ENCODE measurements at regions not wholly inside any gene's neighbourhood (a gene's known extent, or its start where the extent isn't known, plus 50 kb on each side); places are given as distances from the start of the nearest gene placed in this dataset.

- Mint-ChIP-seq H3K4me1 (ENCODE audit: low read depth, unreplicated experiment) (peaks cover 8% of the 10 kb centered on the region), H3K36me3 (ENCODE audit: insufficient read depth, unreplicated experiment) (no peaks in the 10 kb centered on the region), H3K9me3 (ENCODE audit: unreplicated experiment) (peaks cover 26% of the 10 kb centered on the region), H3K27me3 (ENCODE audit: insufficient read depth, unreplicated experiment) (no peaks in the 10 kb centered on the region), H3K27ac (ENCODE audit: unreplicated experiment) (no peak overlapping the region), H3K4me3 (ENCODE audit: unreplicated experiment) (no peak overlapping the region)
- no peaks in the 10 kb centered on the region for H3K27me3 ChIP-seq (replicated peaks; ENCODE audit: control insufficient read depth, insufficient read depth, low read length)
- intact Hi-C loops (cut with micrococcal nuclease; ENCODE audit: unreplicated experiment), result loop anchor here (10.0 kb wide), 1 partner anchor 515 kb away; no protein-coding TSS in a partner anchor
- BruUV-seq (replicated peaks), result no TSS peak
- TF ChIP-seq CTCF (IDR thresholded peaks at IDR 0.05; ENCODE audit: insufficient read depth in 1 of 2, low read depth in 1 of 2, low read length in 1 of 2, severe bottlenecking in 1 of 2, unreplicated experiment in 1 of 2), result no peak
- H3K4me3 ChIP-seq (ENCODE audit: low read depth, low read length), result no peak overlapping the region
- CTCF ChIA-PET, result no interaction called here
- POLR2A ChIA-PET, result no interaction called here
- H3K9me3 ChIP-seq, result no peaks in the 10 kb centered on the region; the same call in 1 of the 2 replicates
- no peaks in the 10 kb centered on the region for H3K36me3 ChIP-seq (ENCODE audit: control insufficient read depth, insufficient read depth, low read length)
- no peak for DNase-seq
- peaks cover 9% of the 10 kb centered on the region for H3K4me1 ChIP-seq
These were observed 131.0 kb downstream of the KLF5 start for GRCh38 chr13:73189776-73190175.

DNA sequence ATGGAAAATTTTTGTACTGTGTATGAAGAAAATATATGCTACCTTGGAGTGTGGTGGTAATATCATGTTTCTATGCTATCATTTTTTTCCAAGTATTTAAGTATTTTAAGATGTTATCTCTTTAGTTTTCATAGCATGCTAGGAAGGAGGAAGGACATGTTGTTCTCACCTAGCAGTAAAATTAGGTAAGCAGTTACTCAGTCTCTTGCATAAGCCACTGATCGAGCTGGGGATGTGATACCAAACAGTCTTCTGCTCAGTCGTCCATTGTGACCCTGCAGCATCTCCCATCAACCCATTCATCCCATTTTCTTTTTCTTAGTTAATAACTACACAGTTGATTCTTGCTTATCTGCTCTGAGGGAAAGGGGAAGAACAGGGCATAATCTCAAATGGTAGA lies 130.6 kb downstream of the KLF5 start:
- H3K36me3 Mint-ChIP-seq (ENCODE audit: insufficient read depth, unreplicated experiment), result no peaks in the 10 kb centered on the region
- no peak for DNase-seq
- Histone ChIP-seq H3K9me3 (no peaks in the 10 kb centered on the region; the same call in 1 of the 2 replicates), H3K27me3 (replicated peaks; ENCODE audit: control insufficient read depth, insufficient read depth, low read length) (no peaks in the 10 kb centered on the region), H3K36me3 (ENCODE audit: control insufficient read depth, insufficient read depth, low read length) (no peaks in the 10 kb centered on the region), H3K4me1 (peaks cover 5% of the 10 kb centered on the region), H3K4me3 (ENCODE audit: low read depth, low read length) (no peak overlapping the region)
- BruUV-seq (replicated peaks), result no TSS peak
- intact Hi-C loops (cut with micrococcal nuclease; ENCODE audit: unreplicated experiment), result no loop called here
- H3K27ac Mint-ChIP-seq (ENCODE audit: unreplicated experiment), result no peak overlapping the region
- H3K27me3 Mint-ChIP-seq (ENCODE audit: insufficient read depth, unreplicated experiment), result no peaks in the 10 kb centered on the region
- no peak overlapping the region for H3K4me3 Mint-ChIP-seq (ENCODE audit: unreplicated experiment)
- POLR2A ChIA-PET, result no interaction called here
- peaks cover 6% of the 10 kb centered on the region for H3K4me1 Mint-ChIP-seq (ENCODE audit: low read depth, unreplicated experiment)
- H3K9me3 Mint-ChIP-seq (ENCODE audit: unreplicated experiment), result peaks cover 26% of the 10 kb centered on the region
- CTCF ChIA-PET, result no interaction called here
- no peak for TF ChIP-seq CTCF (IDR thresholded peaks at IDR 0.05; ENCODE audit: insufficient read depth in 1 of 2, low read depth in 1 of 2, low read length in 1 of 2, severe bottlenecking in 1 of 2, unreplicated experiment in 1 of 2)

- POLR2A ChIA-PET, result no interaction called here
- Histone ChIP-seq H3K9me3 (peaks cover 3% of the 10 kb centered on the region; the same call in 1 of the 2 replicates), H3K4me1 (no peaks in the 10 kb centered on the region), H3K36me3 (ENCODE audit: control insufficient read depth, insufficient read depth, low read length) (no peaks in the 10 kb centered on the region), H3K27me3 (replicated peaks; ENCODE audit: control insufficient read depth, insufficient read depth, low read length) (no peaks in the 10 kb centered on the region), H3K4me3 (ENCODE audit: low read depth, low read length) (no peak overlapping the region)
- Mint-ChIP-seq H3K27me3 (ENCODE audit: insufficient read depth, unreplicated experiment) (no peaks in the 10 kb centered on the region), H3K4me1 (ENCODE audit: low read depth, unreplicated experiment) (no peaks in the 10 kb centered on the region), H3K4me3 (ENCODE audit: unreplicated experiment) (no peak overlapping the region), H3K36me3 (ENCODE audit: insufficient read depth, unreplicated experiment) (no peaks in the 10 kb centered on the region), H3K9me3 (ENCODE audit: unreplicated experiment) (peaks cover 14% of the 10 kb centered on the region), H3K27ac (ENCODE audit: unreplicated experiment) (no peak overlapping the region)
- CTCF ChIA-PET, result no interaction called here
- TF ChIP-seq CTCF (IDR thresholded peaks at IDR 0.05; ENCODE audit: insufficient read depth in 1 of 2, low read depth in 1 of 2, low read length in 1 of 2, severe bottlenecking in 1 of 2, unreplicated experiment in 1 of 2), result no peak
- no peak for DNase-seq
- no TSS peak for BruUV-seq (replicated peaks)
- intact Hi-C loops (cut with micrococcal nuclease; ENCODE audit: unreplicated experiment), result no loop called here
These were observed 128.3 kb downstream of the KLF5 start for GRCh38 chr13:73187106-73187505.

Measured in Caco-2 (cell line).